ENCODE measurements at regions not wholly inside any gene's neighbourhood (a gene's known extent, or its start where the extent isn't known, plus 50 kb on each side); places are given as distances from the start of the nearest gene placed in this dataset.

- H3F3A ChIP-seq (ENCODE audit: low read depth): no peaks in the 10 kb centered on the region
- no peaks in the 10 kb centered on the region for H3K36me3 Mint-ChIP-seq
- H3K4me1 ChIP-seq: no peaks in the 10 kb centered on the region
Measured at GRCh38 chr7:51621956-51622355, 305.3 kb upstream of the COBL start.

GRCh38 chr7:51620706-51621105 lies 304.1 kb upstream of the COBL start:
- peak overlapping the region; percentile 15 for H2AFZ ChIP-seq (replicated peaks)
- H3K27ac ChIP-seq: no peak overlapping the region
- no peaks in the 10 kb centered on the region for H3K27me3 ChIP-seq
- no peak overlapping the region for H3K9ac ChIP-seq
- TF ChIP-seq EZH2 (IDR thresholded peaks at IDR 0.05) (no peak), CTCF (IDR thresholded peaks at IDR 0.05) (peak; percentile 48), EZH2phosphoT487 (IDR thresholded peaks at IDR 0.05) (no peak)
- H3F3A ChIP-seq (ENCODE audit: low read depth): no peaks in the 10 kb centered on the region
- no peaks in the 10 kb centered on the region for H3K36me3 ChIP-seq
- H4K20me1 ChIP-seq (ENCODE audit: low read depth): no peaks in the 10 kb centered on the region
- H3K4me2 ChIP-seq: no peak overlapping the region
- H3K4me3 ChIP-seq: no peak overlapping the region
- H3K79me2 ChIP-seq (ENCODE audit: low read depth): no peaks in the 10 kb centered on the region
- Mint-ChIP-seq H3K4me1 (peaks cover 3% of the 10 kb centered on the region), H3K4me3 (no peak overlapping the region), H3K36me3 (no peaks in the 10 kb centered on the region), H3K27me3 (ENCODE audit: insufficient read depth, low read depth) (peaks cover 3% of the 10 kb centered on the region), H3K9me3 (peaks cover 12% of the 10 kb centered on the region), H3K27ac (no peak overlapping the region)
- peak; percentile 65 for DNase-seq (ENCODE audit: low spot score)
- H3K9me3 ChIP-seq (ENCODE audit: low read depth): no peaks in the 10 kb centered on the region
- H3K4me1 ChIP-seq: no peaks in the 10 kb centered on the region

More at GRCh38 chr7:51621956-51622355, 305.3 kb upstream of the COBL start:
- Histone ChIP-seq H3K27me3 (no peaks in the 10 kb centered on the region), H4K20me1 (ENCODE audit: low read depth) (no peaks in the 10 kb centered on the region), H3K79me2 (ENCODE audit: low read depth) (no peaks in the 10 kb centered on the region), H3K36me3 (no peaks in the 10 kb centered on the region), H3K4me3 (no peak overlapping the region), H3K27ac (no peak overlapping the region), H2AFZ (replicated peaks) (no peak overlapping the region), H3K9ac (no peak overlapping the region), H3K9me3 (ENCODE audit: low read depth) (no peaks in the 10 kb centered on the region), H3K4me2 (no peak overlapping the region)
- H3K4me1 Mint-ChIP-seq: peaks cover 3% of the 10 kb centered on the region
- peaks cover 12% of the 10 kb centered on the region for H3K9me3 Mint-ChIP-seq
- H3K27ac Mint-ChIP-seq: no peak overlapping the region
- no peak overlapping the region for H3K4me3 Mint-ChIP-seq
- TF ChIP-seq EZH2phosphoT487 (IDR thresholded peaks at IDR 0.05) (no peak), CTCF (IDR thresholded peaks at IDR 0.05) (no peak), EZH2 (IDR thresholded peaks at IDR 0.05) (no peak)
- peaks cover 5% of the 10 kb centered on the region for H3K27me3 Mint-ChIP-seq (ENCODE audit: insufficient read depth, low read depth)
- DNase-seq (ENCODE audit: low spot score): no peak

- H3K9me3 Mint-ChIP-seq: peaks cover 12% of the 10 kb centered on the region
- H2AFZ ChIP-seq (replicated peaks): no peak overlapping the region
Measured at GRCh38 chr7:51619880-51620279, 303.3 kb upstream of the COBL start.

More at GRCh38 chr7:51619880-51620279, 303.3 kb upstream of the COBL start:
- no peaks in the 10 kb centered on the region for H3K36me3 Mint-ChIP-seq
- Histone ChIP-seq H3K79me2 (ENCODE audit: low read depth) (no peaks in the 10 kb centered on the region), H3K27me3 (no peaks in the 10 kb centered on the region), H3K9me3 (ENCODE audit: low read depth) (no peaks in the 10 kb centered on the region), H3K4me2 (no peak overlapping the region), H3F3A (ENCODE audit: low read depth) (no peaks in the 10 kb centered on the region), H3K9ac (no peak overlapping the region), H3K4me3 (no peak overlapping the region), H3K27ac (no peak overlapping the region), H3K4me1 (no peaks in the 10 kb centered on the region), H4K20me1 (ENCODE audit: low read depth) (no peaks in the 10 kb centered on the region), H3K36me3 (no peaks in the 10 kb centered on the region)
- H3K4me3 Mint-ChIP-seq: no peak overlapping the region
- peaks cover 3% of the 10 kb centered on the region for H3K27me3 Mint-ChIP-seq (ENCODE audit: insufficient read depth, low read depth)
- TF ChIP-seq EZH2 (IDR thresholded peaks at IDR 0.05) (no peak), EZH2phosphoT487 (IDR thresholded peaks at IDR 0.05) (no peak), CTCF (IDR thresholded peaks at IDR 0.05) (no peak)
- H3K27ac Mint-ChIP-seq: no peak overlapping the region
- no peak for DNase-seq (ENCODE audit: low spot score)
- H3K4me1 Mint-ChIP-seq: peaks cover 3% of the 10 kb centered on the region

Measured in neural progenitor cell (in vitro differentiated cells).